ENCODE measurements at regions not wholly inside any gene's neighbourhood (a gene's known extent, or its start where the extent isn't known, plus 50 kb on each side); places are given as distances from the start of the nearest gene placed in this dataset.
"Not testable (repeated sequence)": the region's sequence is repeated elsewhere in the genome, so short reads cannot be mapped to it uniquely, and the experiment has no call there.

DNA sequence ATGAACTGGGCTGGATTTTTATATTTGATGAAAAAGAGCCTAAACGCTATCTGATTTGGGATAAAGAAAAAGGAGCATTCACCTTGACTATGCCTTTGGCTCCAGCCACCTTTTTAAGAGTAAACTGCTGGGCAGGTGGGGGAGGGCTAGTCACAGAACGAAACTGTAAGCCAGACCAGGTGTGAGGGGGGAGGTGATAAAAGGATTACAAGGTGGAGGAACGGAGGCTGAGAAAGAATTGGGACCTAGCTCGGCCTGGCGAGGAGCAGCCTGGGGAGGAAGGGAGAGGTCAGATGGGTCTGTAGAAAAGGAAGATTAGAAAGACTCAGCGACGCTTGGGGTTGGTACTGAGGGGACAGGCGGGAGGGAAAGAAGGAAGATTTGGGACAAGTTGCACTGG, 805.4 kb upstream of the ID2 start:
- not testable (repeated sequence) for H3K9me3 ChIP-seq (ENCODE audit: control insufficient read depth in 1 of 2, low read length in 2 of 2); H3K27me3 ChIP-seq (ENCODE audit: low read depth, low read length); H3K4me1 ChIP-seq (ENCODE audit: control insufficient read depth in 1 of 2, insufficient read depth in 2 of 2, low read length in 2 of 2); H3K4me3 ChIP-seq (ENCODE audit: low read depth in 1 of 2, low read length in 2 of 2); H3K27ac ChIP-seq (ENCODE audit: low read length); H3K36me3 ChIP-seq (ENCODE audit: control insufficient read depth in 1 of 2, insufficient read depth in 2 of 2, low read length in 2 of 2)

DNA sequence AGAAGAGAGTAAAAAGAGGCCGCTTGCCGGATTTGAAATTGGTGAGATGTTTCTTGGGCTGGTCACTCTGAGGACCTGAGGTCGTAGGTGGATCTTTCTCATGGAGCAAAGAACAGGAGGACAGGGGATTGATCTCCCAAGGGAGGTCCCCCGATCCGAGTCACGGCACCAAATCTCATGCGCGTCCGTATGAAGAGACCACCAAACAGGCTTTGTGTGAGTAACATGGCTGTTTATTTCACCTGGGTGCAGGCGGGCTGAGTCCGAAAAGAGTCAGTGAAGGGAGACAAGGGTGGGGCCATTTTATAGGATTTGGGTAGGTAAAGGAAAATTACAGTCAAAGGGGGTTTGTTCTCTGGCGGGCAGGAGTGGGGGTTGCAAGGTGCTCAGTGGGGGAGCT, 803.6 kb upstream of the ID2 start:
- H3K9me3 ChIP-seq (ENCODE audit: control insufficient read depth in 1 of 2, low read length in 2 of 2); H3K36me3 ChIP-seq (ENCODE audit: control insufficient read depth in 1 of 2, insufficient read depth in 2 of 2, low read length in 2 of 2); H3K27ac ChIP-seq (ENCODE audit: low read length); H3K27me3 ChIP-seq (ENCODE audit: low read depth, low read length); H3K4me3 ChIP-seq (ENCODE audit: low read depth in 1 of 2, low read length in 2 of 2); H3K4me1 ChIP-seq (ENCODE audit: control insufficient read depth in 1 of 2, insufficient read depth in 2 of 2, low read length in 2 of 2): not testable (repeated sequence)

DNA sequence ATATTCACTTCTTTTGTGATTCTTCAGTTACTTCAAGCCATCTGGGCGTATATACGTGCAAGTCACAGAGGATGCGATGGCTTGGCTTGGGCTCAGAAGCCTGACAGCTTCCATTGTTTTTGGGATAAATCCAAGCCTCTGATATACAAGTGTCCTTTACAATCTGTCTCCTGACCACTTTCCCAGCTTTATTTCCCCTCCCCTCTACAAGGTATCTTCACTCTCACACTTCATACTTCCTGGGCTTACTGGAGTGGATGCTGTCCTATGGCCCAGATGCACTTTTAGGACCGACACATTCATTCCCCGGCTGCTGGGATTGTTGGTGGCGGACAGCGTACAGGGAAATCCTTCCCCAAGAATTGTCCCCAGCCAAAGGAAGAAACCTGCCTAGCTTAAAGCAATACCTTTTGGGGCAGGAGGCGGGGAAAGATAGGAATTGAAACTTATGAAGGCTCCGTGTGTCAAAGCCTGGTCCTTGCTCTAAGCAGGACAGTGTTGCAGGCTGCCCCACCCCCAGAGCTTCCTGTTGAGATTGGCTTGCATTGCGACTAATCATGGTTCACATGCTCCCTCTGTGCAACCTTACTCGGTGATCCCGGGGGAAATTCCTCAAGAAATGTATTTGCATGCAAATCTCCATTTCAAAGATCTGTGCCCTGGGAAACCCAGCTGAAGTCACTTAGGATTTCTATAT, 802.9 kb upstream of the ID2 start:
- H3K27ac ChIP-seq (ENCODE audit: low read length) = no peak overlapping the region
- no peaks in the 10 kb centered on the region for H3K9me3 ChIP-seq (ENCODE audit: control insufficient read depth in 1 of 2, low read length in 2 of 2)
- H3K4me1 ChIP-seq (ENCODE audit: control insufficient read depth in 1 of 2, insufficient read depth in 2 of 2, low read length in 2 of 2) = no peaks in the 10 kb centered on the region
- H3K27me3 ChIP-seq (ENCODE audit: low read depth, low read length) = no peaks in the 10 kb centered on the region
- no peak overlapping the region for H3K4me3 ChIP-seq (ENCODE audit: low read depth in 1 of 2, low read length in 2 of 2)
- no peaks in the 10 kb centered on the region for H3K36me3 ChIP-seq (ENCODE audit: control insufficient read depth in 1 of 2, insufficient read depth in 2 of 2, low read length in 2 of 2)

DNA sequence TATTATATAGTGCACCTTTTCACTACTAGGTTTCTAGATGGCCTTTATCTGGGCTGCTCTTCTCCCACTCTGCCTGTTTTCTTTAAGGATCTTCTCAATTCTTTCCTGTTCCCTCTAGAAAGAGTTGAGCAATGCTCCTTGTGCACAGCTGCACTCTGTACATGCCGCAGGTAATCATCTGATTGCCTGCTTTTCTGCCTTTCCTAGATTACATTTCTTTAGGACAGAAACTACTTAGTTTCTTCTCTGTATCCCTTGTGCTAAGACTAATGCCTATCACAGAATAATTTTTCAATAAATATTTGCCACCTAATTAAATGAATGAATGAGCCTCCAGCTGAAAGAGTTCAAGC, 802.4 kb upstream of the ID2 start:
- Histone ChIP-seq H3K27me3 (ENCODE audit: low read depth, low read length) (no peaks in the 10 kb centered on the region), H3K9me3 (ENCODE audit: control insufficient read depth in 1 of 2, low read length in 2 of 2) (no peaks in the 10 kb centered on the region), H3K4me1 (ENCODE audit: control insufficient read depth in 1 of 2, insufficient read depth in 2 of 2, low read length in 2 of 2) (no peaks in the 10 kb centered on the region), H3K4me3 (ENCODE audit: low read depth in 1 of 2, low read length in 2 of 2) (no peak overlapping the region), H3K27ac (ENCODE audit: low read length) (no peak overlapping the region), H3K36me3 (ENCODE audit: control insufficient read depth in 1 of 2, insufficient read depth in 2 of 2, low read length in 2 of 2) (no peaks in the 10 kb centered on the region)

DNA sequence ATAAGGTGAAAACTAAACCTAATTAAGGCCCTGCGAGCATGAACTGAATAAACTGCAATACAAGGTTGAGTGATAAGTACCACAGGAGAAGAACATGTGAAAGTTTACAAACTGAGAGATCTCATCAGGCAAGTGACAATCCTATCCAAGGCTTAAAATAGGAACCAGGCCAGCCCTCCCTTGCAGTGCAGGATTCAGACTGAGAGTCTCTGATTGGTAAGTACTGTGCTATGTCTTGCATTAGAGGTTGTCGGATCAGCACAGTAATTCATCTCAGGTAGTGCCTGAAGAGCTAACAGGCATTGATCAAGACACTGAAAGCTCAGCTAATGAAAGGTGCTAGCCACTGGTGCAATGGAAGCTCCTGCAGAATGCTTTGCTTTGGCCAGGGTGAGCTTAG, 801.7 kb upstream of the ID2 start:
- H3K27me3 ChIP-seq (ENCODE audit: low read depth, low read length) = no peaks in the 10 kb centered on the region
- no peak overlapping the region for H3K4me3 ChIP-seq (ENCODE audit: low read depth in 1 of 2, low read length in 2 of 2)
- no peaks in the 10 kb centered on the region for H3K4me1 ChIP-seq (ENCODE audit: control insufficient read depth in 1 of 2, insufficient read depth in 2 of 2, low read length in 2 of 2)
- H3K9me3 ChIP-seq (ENCODE audit: control insufficient read depth in 1 of 2, low read length in 2 of 2) = no peaks in the 10 kb centered on the region
- H3K27ac ChIP-seq (ENCODE audit: low read length) = no peak overlapping the region
- no peaks in the 10 kb centered on the region for H3K36me3 ChIP-seq (ENCODE audit: control insufficient read depth in 1 of 2, insufficient read depth in 2 of 2, low read length in 2 of 2)

GRCh38 chr2:7880566-7880965, 801.3 kb upstream of the ID2 start:
- Histone ChIP-seq H3K27ac (ENCODE audit: low read length) (no peak overlapping the region), H3K4me1 (ENCODE audit: control insufficient read depth in 1 of 2, insufficient read depth in 2 of 2, low read length in 2 of 2) (no peaks in the 10 kb centered on the region), H3K9me3 (ENCODE audit: control insufficient read depth in 1 of 2, low read length in 2 of 2) (no peaks in the 10 kb centered on the region), H3K27me3 (ENCODE audit: low read depth, low read length) (no peaks in the 10 kb centered on the region), H3K4me3 (ENCODE audit: low read depth in 1 of 2, low read length in 2 of 2) (no peak overlapping the region), H3K36me3 (ENCODE audit: control insufficient read depth in 1 of 2, insufficient read depth in 2 of 2, low read length in 2 of 2) (no peaks in the 10 kb centered on the region)

- Histone ChIP-seq H3K4me3 (ENCODE audit: low read depth in 1 of 2, low read length in 2 of 2) (no peak overlapping the region), H3K27ac (ENCODE audit: low read length) (no peak overlapping the region), H3K4me1 (ENCODE audit: control insufficient read depth in 1 of 2, insufficient read depth in 2 of 2, low read length in 2 of 2) (no peaks in the 10 kb centered on the region), H3K27me3 (ENCODE audit: low read depth, low read length) (no peaks in the 10 kb centered on the region), H3K36me3 (ENCODE audit: control insufficient read depth in 1 of 2, insufficient read depth in 2 of 2, low read length in 2 of 2) (no peaks in the 10 kb centered on the region), H3K9me3 (ENCODE audit: control insufficient read depth in 1 of 2, low read length in 2 of 2) (no peaks in the 10 kb centered on the region)
Measured at GRCh38 chr2:7881063-7881462, 800.8 kb upstream of the ID2 start.

DNA sequence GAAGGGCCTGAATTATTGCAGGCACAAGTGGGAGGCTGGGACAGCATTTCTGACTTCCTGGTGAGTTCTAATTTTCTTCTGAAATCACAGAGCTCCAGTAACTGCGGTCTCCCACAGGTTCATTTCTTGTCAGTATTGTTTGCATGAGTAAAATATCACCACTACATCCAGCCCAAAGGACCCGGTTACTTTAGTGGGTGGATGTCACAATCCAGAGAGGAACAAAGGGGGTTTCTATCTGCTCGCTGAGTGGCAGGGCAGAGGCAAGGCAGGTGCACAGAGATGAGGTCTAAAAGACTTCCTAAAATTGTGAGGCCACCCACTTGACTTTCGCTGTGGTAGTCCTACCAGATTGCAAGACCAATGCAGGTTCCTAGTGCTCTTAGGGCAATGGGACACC, 800.4 kb upstream of the ID2 start:
- H3K4me1 ChIP-seq (ENCODE audit: control insufficient read depth in 1 of 2, insufficient read depth in 2 of 2, low read length in 2 of 2) = no peaks in the 10 kb centered on the region
- H3K27me3 ChIP-seq (ENCODE audit: low read depth, low read length) = no peaks in the 10 kb centered on the region
- H3K36me3 ChIP-seq (ENCODE audit: control insufficient read depth in 1 of 2, insufficient read depth in 2 of 2, low read length in 2 of 2) = no peaks in the 10 kb centered on the region
- H3K4me3 ChIP-seq (ENCODE audit: low read depth in 1 of 2, low read length in 2 of 2) = no peak overlapping the region
- no peak overlapping the region for H3K27ac ChIP-seq (ENCODE audit: low read length)
- no peaks in the 10 kb centered on the region for H3K9me3 ChIP-seq (ENCODE audit: control insufficient read depth in 1 of 2, low read length in 2 of 2)

GRCh38 chr2:7882296-7882695, 799.6 kb upstream of the ID2 start:
- H3K4me3 ChIP-seq (ENCODE audit: low read depth in 1 of 2, low read length in 2 of 2) = no peak overlapping the region
- no peaks in the 10 kb centered on the region for H3K9me3 ChIP-seq (ENCODE audit: control insufficient read depth in 1 of 2, low read length in 2 of 2)
- no peak overlapping the region for H3K27ac ChIP-seq (ENCODE audit: low read length)
- no peaks in the 10 kb centered on the region for H3K27me3 ChIP-seq (ENCODE audit: low read depth, low read length)
- H3K36me3 ChIP-seq (ENCODE audit: control insufficient read depth in 1 of 2, insufficient read depth in 2 of 2, low read length in 2 of 2) = no peaks in the 10 kb centered on the region
- no peaks in the 10 kb centered on the region for H3K4me1 ChIP-seq (ENCODE audit: control insufficient read depth in 1 of 2, insufficient read depth in 2 of 2, low read length in 2 of 2)

GRCh38 chr2:7884338-7884737, 797.5 kb upstream of the ID2 start:
- no peaks in the 10 kb centered on the region for H3K9me3 ChIP-seq (ENCODE audit: control insufficient read depth in 1 of 2, low read length in 2 of 2)
- H3K27me3 ChIP-seq (ENCODE audit: low read depth, low read length) = no peaks in the 10 kb centered on the region
- no peaks in the 10 kb centered on the region for H3K4me1 ChIP-seq (ENCODE audit: control insufficient read depth in 1 of 2, insufficient read depth in 2 of 2, low read length in 2 of 2)
- no peaks in the 10 kb centered on the region for H3K36me3 ChIP-seq (ENCODE audit: control insufficient read depth in 1 of 2, insufficient read depth in 2 of 2, low read length in 2 of 2)
- H3K27ac ChIP-seq (ENCODE audit: low read length) = no peak overlapping the region
- H3K4me3 ChIP-seq (ENCODE audit: low read depth in 1 of 2, low read length in 2 of 2) = no peak overlapping the region

DNA sequence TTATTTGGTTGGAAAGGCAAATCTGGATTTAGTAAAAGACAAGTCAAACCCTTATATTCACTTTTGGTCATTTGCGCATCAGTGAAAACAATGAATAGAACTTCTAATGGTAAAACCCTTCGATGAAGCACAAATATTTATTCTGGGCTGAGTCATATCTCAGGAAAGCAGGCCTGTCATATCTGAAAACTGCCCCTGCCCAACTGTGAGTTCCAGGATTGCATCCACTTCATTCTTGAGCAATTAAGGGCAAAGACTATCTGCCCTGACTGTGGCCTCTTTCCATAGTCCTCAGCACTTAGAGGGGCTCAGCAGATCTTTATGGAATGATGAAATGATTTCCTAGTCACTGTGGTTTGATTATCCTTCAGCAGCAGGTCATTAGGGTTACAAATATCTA, 795.2 kb upstream of the ID2 start:
- Histone ChIP-seq H3K27me3 (ENCODE audit: low read depth, low read length) (no peaks in the 10 kb centered on the region), H3K4me1 (ENCODE audit: control insufficient read depth in 1 of 2, insufficient read depth in 2 of 2, low read length in 2 of 2) (no peaks in the 10 kb centered on the region), H3K4me3 (ENCODE audit: low read depth in 1 of 2, low read length in 2 of 2) (no peak overlapping the region), H3K27ac (ENCODE audit: low read length) (no peak overlapping the region), H3K36me3 (ENCODE audit: control insufficient read depth in 1 of 2, insufficient read depth in 2 of 2, low read length in 2 of 2) (no peaks in the 10 kb centered on the region), H3K9me3 (ENCODE audit: control insufficient read depth in 1 of 2, low read length in 2 of 2) (peaks cover 0 to under 1% of the 10 kb centered on the region in 2 donors)

DNA sequence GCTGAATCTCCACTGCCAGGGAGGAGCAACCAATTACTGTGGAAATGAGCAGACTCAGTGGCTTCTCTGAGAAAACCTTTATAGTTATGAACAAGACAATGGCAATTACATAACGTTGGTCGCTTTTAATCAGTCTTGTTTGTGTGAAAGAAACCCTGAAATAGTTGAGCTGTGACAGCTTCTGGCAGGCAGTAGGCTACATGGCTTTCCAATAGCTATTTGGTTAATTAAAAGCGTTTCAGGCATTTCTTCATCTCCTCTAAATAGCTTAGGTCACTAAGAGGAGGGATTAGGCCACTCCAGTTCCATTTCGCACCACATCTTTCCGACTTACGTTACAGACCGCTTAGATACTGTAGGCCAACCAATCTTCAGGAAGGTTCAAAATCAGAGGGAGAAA, 794.4 kb upstream of the ID2 start:
- H3K27ac ChIP-seq (ENCODE audit: low read length) = no peak overlapping the region
- H3K36me3 ChIP-seq (ENCODE audit: control insufficient read depth in 1 of 2, insufficient read depth in 2 of 2, low read length in 2 of 2) = no peaks in the 10 kb centered on the region
- no peaks in the 10 kb centered on the region for H3K4me1 ChIP-seq (ENCODE audit: control insufficient read depth in 1 of 2, insufficient read depth in 2 of 2, low read length in 2 of 2)
- peaks cover 0 to 4% of the 10 kb centered on the region in 2 donors for H3K9me3 ChIP-seq (ENCODE audit: control insufficient read depth in 1 of 2, low read length in 2 of 2)
- no peak overlapping the region for H3K4me3 ChIP-seq (ENCODE audit: low read depth in 1 of 2, low read length in 2 of 2)
- H3K27me3 ChIP-seq (ENCODE audit: low read depth, low read length) = no peaks in the 10 kb centered on the region

All from muscle layer of duodenum (tissue), 2 donors.